HEK293 (cell line): ENCODE measurements at regions not wholly inside any gene's neighbourhood (a gene's known extent, or its start where the extent isn't known, plus 50 kb on each side); places are given as distances from the start of the nearest gene placed in this dataset.

ENCODE experiments used
- CTCF ChIA-PET: fragments of 350-600 bp; formaldehyde crosslinking; extraction: SDS; loops from one replicate; lab custom pipeline; 2021; ENCODE audit warnings: antibody characterized with exemption; lab: Yijun Ruan, JAX
- POLR2A ChIA-PET: fragments of 300-600 bp; formaldehyde crosslinking; extraction: SDS; loops from one replicate; lab custom pipeline; 2020; ENCODE audit warnings: antibody characterized with exemption, inconsistent platforms; lab: Yijun Ruan, JAX
- H3K27ac ChIP-seq: fragments of 200-500 bp; sonication (Bioruptor generic); 2 replicates; pipeline ENCODE4 v1.5.1; 2014; ENCODE audit warnings: low read depth, low read length, control low read depth, inconsistent platforms; ENCODE audit errors: extremely low read depth
- H3K36me3 ChIP-seq, 2 experiments: fragments of 200-500 bp in 1 of 2; sonication (Bioruptor generic) in 1 of 2; 1 replicate in 1 of 2; 2 replicates in 1 of 2; pipeline ENCODE4 v1.5.1; 2014 to 2017; ENCODE audit warnings: inconsistent platforms in 2 of 2, low read length in 2 of 2; ENCODE audit not compliant: control insufficient read depth in 2 of 2, insufficient read depth in 1 of 2
- H3K4me1 ChIP-seq: fragments of 200-500 bp; sonication (Bioruptor generic); 2 replicates; pipeline ENCODE4 v1.5.1; 2014; ENCODE audit warnings: mild to moderate bottlenecking, low read length, inconsistent platforms; ENCODE audit not compliant: control insufficient read depth, insufficient read depth
- H3K4me3 ChIP-seq: 2 replicates; pipeline ENCODE4 v1.5.1; 2011; ENCODE audit warnings: low read depth, mild to moderate bottlenecking, control low read depth, low read length, moderate library complexity
- H3K9me3 ChIP-seq: fragments of 200-500 bp; sonication (Bioruptor generic); 2 replicates; pipeline ENCODE4 v1.5.1; 2014; ENCODE audit warnings: low read depth, low read length, inconsistent platforms; ENCODE audit not compliant: control insufficient read depth, insufficient read depth
- GFI1B ChIP-seq: fragments of 450-650 bp; formaldehyde crosslinking; IDR thresholded peaks from 2 replicates; pipeline ENCODE4 v1.5.1; 2016; ENCODE audit warnings: missing biosample characterization, missing genetic modification characterization
- GLIS1 ChIP-seq: fragments of 450-650 bp; formaldehyde crosslinking; IDR thresholded peaks from 2 replicates; pipeline ENCODE4 v1.5.1; 2016; ENCODE audit warnings: missing biosample characterization, missing genetic modification characterization
- KLF7 ChIP-seq: fragments of 450-650 bp; formaldehyde crosslinking; IDR thresholded peaks from 2 replicates; pipeline ENCODE4 v1.5.1; 2016; ENCODE audit warnings: missing biosample characterization, missing genetic modification characterization, borderline replicate concordance
- SALL2 ChIP-seq: fragments of 450-650 bp; formaldehyde crosslinking; IDR thresholded peaks from 2 replicates; pipeline ENCODE4 v1.5.0; 2017; ENCODE audit warnings: missing biosample characterization, mild to moderate bottlenecking, missing genetic modification characterization, borderline replicate concordance
- SCRT2 ChIP-seq: fragments of 450-650 bp; formaldehyde crosslinking; IDR thresholded peaks from 2 replicates; pipeline ENCODE4 v1.5.1; 2016; ENCODE audit warnings: missing biosample characterization, missing genetic modification characterization
- SP3 ChIP-seq: fragments of 450-650 bp; formaldehyde crosslinking; IDR thresholded peaks from 2 replicates; pipeline ENCODE4 v1.5.1; 2016; ENCODE audit warnings: missing biosample characterization, missing genetic modification characterization
- ZBTB11 ChIP-seq: fragments of 450-650 bp; formaldehyde crosslinking; conservative IDR thresholded peaks from 2 replicates; pipeline ENCODE4 v1.5.1; 2016; ENCODE audit warnings: low read depth, missing biosample characterization, missing genetic modification characterization
- ZBTB20 ChIP-seq: fragments of 450-650 bp; formaldehyde crosslinking; IDR thresholded peaks from 2 replicates; pipeline ENCODE4 v1.5.1; 2016; ENCODE audit warnings: missing biosample characterization, missing genetic modification characterization
- ZBTB7A ChIP-seq: fragments of 450-650 bp; formaldehyde crosslinking; IDR thresholded peaks from 2 replicates; pipeline ENCODE4 v1.5.1; 2016; ENCODE audit warnings: low read depth, missing biosample characterization, missing genetic modification characterization
- ZFP3 ChIP-seq: fragments of 450-650 bp; formaldehyde crosslinking; IDR thresholded peaks from 2 replicates; pipeline ENCODE4 v1.5.1; 2016; ENCODE audit warnings: low read depth, missing biosample characterization, missing genetic modification characterization
- ZFP37 ChIP-seq: fragments of 450-650 bp; formaldehyde crosslinking; IDR thresholded peaks from 2 replicates; pipeline ENCODE4 v1.5.1; 2016; ENCODE audit warnings: missing biosample characterization, missing genetic modification characterization
- ZFP41 ChIP-seq: fragments of 450-650 bp; formaldehyde crosslinking; IDR thresholded peaks from 2 replicates; pipeline ENCODE4 v1.5.1; 2016; ENCODE audit warnings: missing biosample characterization, missing genetic modification characterization, borderline replicate concordance
- ZNF133 ChIP-seq: fragments of 450-650 bp; formaldehyde crosslinking; IDR thresholded peaks from 2 replicates; pipeline ENCODE4 v1.5.1; 2016; ENCODE audit warnings: missing biosample characterization, missing genetic modification characterization
- ZNF138 ChIP-seq: fragments of 450-650 bp; formaldehyde crosslinking; IDR thresholded peaks from 2 replicates; pipeline ENCODE4 v1.5.1; 2016; ENCODE audit warnings: missing biosample characterization, missing genetic modification characterization, borderline replicate concordance
- ZNF175 ChIP-seq: fragments of 450-650 bp; formaldehyde crosslinking; IDR thresholded peaks from 2 replicates; pipeline ENCODE4 v1.5.1; 2016; ENCODE audit warnings: missing biosample characterization, missing genetic modification characterization
- ZNF19 ChIP-seq: fragments of 450-650 bp; formaldehyde crosslinking; IDR thresholded peaks from 2 replicates; pipeline ENCODE4; 2016; ENCODE audit warnings: missing biosample characterization, missing genetic modification characterization, low read depth
- ZNF341 ChIP-seq: fragments of 450-650 bp; formaldehyde crosslinking; IDR thresholded peaks from 2 replicates; pipeline ENCODE4; 2016; ENCODE audit warnings: low read depth, missing biosample characterization, missing genetic modification characterization
- ZNF426 ChIP-seq: fragments of 450-650 bp; formaldehyde crosslinking; IDR thresholded peaks from 2 replicates; pipeline ENCODE4 v1.5.1; 2017; ENCODE audit warnings: missing biosample characterization, missing genetic modification characterization, mild to moderate bottlenecking, inconsistent platforms, moderate library complexity
- ZNF501 ChIP-seq: fragments of 450-650 bp; formaldehyde crosslinking; IDR thresholded peaks from 2 replicates; pipeline ENCODE4 v1.5.1; 2016; ENCODE audit warnings: missing biosample characterization, missing genetic modification characterization
- ZNF514 ChIP-seq: fragments of 450-650 bp; formaldehyde crosslinking; IDR thresholded peaks from 2 replicates; pipeline ENCODE4 v1.5.1; 2016; ENCODE audit warnings: missing biosample characterization, missing genetic modification characterization
- ZNF548 ChIP-seq: fragments of 450-650 bp; formaldehyde crosslinking; IDR thresholded peaks from 2 replicates; pipeline ENCODE4 v1.5.1; 2016; ENCODE audit warnings: missing biosample characterization, missing genetic modification characterization
- ZNF585B ChIP-seq: fragments of 450-650 bp; formaldehyde crosslinking; IDR thresholded peaks from 2 replicates; pipeline ENCODE4 v1.5.1; 2016; ENCODE audit warnings: missing biosample characterization, missing genetic modification characterization
- ZNF626 ChIP-seq: fragments of 450-650 bp; sonication (Bioruptor Pico); formaldehyde crosslinking; IDR thresholded peaks from 2 replicates; pipeline ENCODE4 v1.5.1; 2018; ENCODE audit warnings: missing biosample characterization, missing genetic modification characterization, inconsistent platforms
- ZNF664 ChIP-seq: fragments of 450-650 bp; formaldehyde crosslinking; IDR thresholded peaks from 2 replicates; pipeline ENCODE4 v1.5.1; 2016; ENCODE audit warnings: missing biosample characterization, missing genetic modification characterization
- ZNF670 ChIP-seq: fragments of 450-650 bp; formaldehyde crosslinking; IDR thresholded peaks from 2 replicates; pipeline ENCODE4 v1.5.1; 2016; ENCODE audit warnings: missing biosample characterization, missing genetic modification characterization, low read depth
- ZNF747 ChIP-seq: fragments of 450-650 bp; formaldehyde crosslinking; IDR thresholded peaks from 2 replicates; pipeline ENCODE4 v1.5.1; 2016; ENCODE audit warnings: missing biosample characterization, missing genetic modification characterization
- ZNF843 ChIP-seq: fragments of 450-650 bp; formaldehyde crosslinking; IDR thresholded peaks from 2 replicates; pipeline ENCODE4 v1.5.1; 2016; ENCODE audit warnings: missing biosample characterization, missing genetic modification characterization
- ZSCAN4 ChIP-seq: fragments of 450-650 bp; formaldehyde crosslinking; IDR thresholded peaks from 2 replicates; pipeline ENCODE4 v1.5.1; 2017; ENCODE audit warnings: missing biosample characterization, missing genetic modification characterization
- ZXDB ChIP-seq: fragments of 450-650 bp; formaldehyde crosslinking; IDR thresholded peaks from 2 replicates; pipeline ENCODE4 v1.5.1; 2016; ENCODE audit warnings: missing biosample characterization, missing genetic modification characterization
- TF ChIP-seq, protein P1 (sequence below): fragments of 450-650 bp; formaldehyde crosslinking; IDR thresholded peaks from 2 replicates; pipeline ENCODE4 v1.5.1; 2016; ENCODE audit warnings: missing biosample characterization, missing genetic modification characterization
- TF ChIP-seq, protein P2 (sequence below): fragments of 450-650 bp; formaldehyde crosslinking; IDR thresholded peaks from 2 replicates; pipeline ENCODE4 v1.5.1; 2016; ENCODE audit warnings: missing biosample characterization, missing genetic modification characterization, borderline replicate concordance

DNA sequence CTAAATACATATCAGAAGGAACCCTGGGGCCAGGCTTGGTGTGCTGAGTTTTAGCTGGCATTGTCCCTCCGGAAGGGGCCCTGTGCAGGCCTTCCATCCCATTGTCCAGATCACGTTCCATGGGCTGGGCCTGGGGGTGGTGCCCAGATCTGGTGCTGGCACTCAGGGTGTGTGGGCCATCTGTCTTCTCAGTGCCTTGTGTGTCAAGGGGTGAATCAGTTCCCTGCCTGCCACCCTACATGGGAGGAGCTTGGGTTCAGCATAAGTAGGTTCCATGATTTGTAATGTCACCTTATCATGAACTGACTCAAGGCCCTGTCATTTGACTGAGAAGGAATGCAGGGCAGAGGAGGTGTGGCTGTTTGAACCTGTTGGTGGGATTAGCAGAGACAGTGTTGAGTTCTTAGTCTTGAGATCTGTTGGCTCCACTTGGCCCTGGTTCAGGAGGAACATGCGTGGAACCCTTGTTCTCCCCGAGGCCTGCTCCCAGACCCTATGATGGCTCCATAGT lies 176.8 kb downstream of the MACROH2A1 start:
- H3K27ac ChIP-seq = no peak overlapping the region
- H3K4me1 ChIP-seq = no peaks in the 10 kb centered on the region
- ChIA-PET POLR2A (no interaction called here), CTCF (interaction anchor here (0.7 kb wide), 1 partner anchor 21 kb away, joined by 3 read pairs; no protein-coding TSS in a partner anchor)
- H3K36me3 ChIP-seq = no peaks in the 10 kb centered on the region
- TF ChIP-seq, protein P1, sequence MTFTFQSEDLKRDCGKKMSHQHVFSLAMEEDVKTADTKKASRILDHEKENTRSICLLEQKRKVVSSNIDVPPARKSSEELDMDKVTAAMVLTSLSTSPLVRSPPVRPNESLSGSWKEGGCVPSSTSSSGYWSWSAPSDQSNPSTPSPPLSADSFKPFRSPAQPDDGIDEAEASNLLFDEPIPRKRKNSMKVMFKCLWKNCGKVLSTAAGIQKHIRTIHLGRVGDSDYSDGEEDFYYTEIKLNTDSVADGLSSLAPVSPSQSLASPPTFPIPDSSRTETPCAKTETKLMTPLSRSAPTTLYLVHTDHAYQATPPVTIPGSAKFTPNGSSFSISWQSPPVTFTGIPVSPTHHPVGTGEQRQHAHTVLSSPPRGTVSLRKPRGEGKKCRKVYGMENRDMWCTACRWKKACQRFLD (tag by site-specific recombination) = no peak
- TF ChIP-seq ZNF585B (tag by site-specific recombination) (no peak), ZNF843 (tag by site-specific recombination) (no peak), ZNF426 (tag by site-specific recombination) (no peak), ZXDB (tag by site-specific recombination) (no peak), ZNF133 (tag by site-specific recombination) (no peak), KLF7 (tag by site-specific recombination) (no peak), ZNF514 (tag by site-specific recombination) (no peak), ZFP3 (tag by site-specific recombination) (no peak), ZNF138 (tag by site-specific recombination) (no peak), SALL2 (tag by site-specific recombination) (no peak), ZNF19 (no peak), ZFP41 (tag by site-specific recombination) (no peak), ZBTB7A (tag by site-specific recombination) (no peak), SP3 (tag by site-specific recombination) (no peak), ZSCAN4 (tag by site-specific recombination) (no peak), ZBTB20 (tag by site-specific recombination) (no peak), GLIS1 (tag by site-specific recombination) (no peak), ZNF175 (no peak), ZNF670 (no peak)
- no peak overlapping the region for H3K4me3 ChIP-seq
- H3K9me3 ChIP-seq = no peaks in the 10 kb centered on the region

- Histone ChIP-seq H3K27ac (no peak overlapping the region), H3K9me3 (no peaks in the 10 kb centered on the region), H3K36me3 (no peaks in the 10 kb centered on the region), H3K4me3 (no peak overlapping the region), H3K4me1 (no peaks in the 10 kb centered on the region)
- ChIA-PET CTCF (interaction anchor here (0.7 kb wide), 1 partner anchor 20 kb away, joined by 3 read pairs; no protein-coding TSS in a partner anchor), POLR2A (no interaction called here)
- TF ChIP-seq ZNF843 (tag by site-specific recombination) = no peak
- no peak for TF ChIP-seq ZNF548 (tag by site-specific recombination)
- no peak for TF ChIP-seq ZBTB11 (tag by site-specific recombination)
- TF ChIP-seq, protein P2, sequence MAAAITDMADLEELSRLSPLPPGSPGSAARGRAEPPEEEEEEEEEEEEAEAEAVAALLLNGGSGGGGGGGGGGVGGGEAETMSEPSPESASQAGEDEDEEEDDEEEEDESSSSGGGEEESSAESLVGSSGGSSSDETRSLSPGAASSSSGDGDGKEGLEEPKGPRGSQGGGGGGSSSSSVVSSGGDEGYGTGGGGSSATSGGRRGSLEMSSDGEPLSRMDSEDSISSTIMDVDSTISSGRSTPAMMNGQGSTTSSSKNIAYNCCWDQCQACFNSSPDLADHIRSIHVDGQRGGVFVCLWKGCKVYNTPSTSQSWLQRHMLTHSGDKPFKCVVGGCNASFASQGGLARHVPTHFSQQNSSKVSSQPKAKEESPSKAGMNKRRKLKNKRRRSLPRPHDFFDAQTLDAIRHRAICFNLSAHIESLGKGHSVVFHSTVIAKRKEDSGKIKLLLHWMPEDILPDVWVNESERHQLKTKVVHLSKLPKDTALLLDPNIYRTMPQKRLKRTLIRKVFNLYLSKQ (tag by site-specific recombination) = no peak
- TF ChIP-seq SCRT2 = no peak
- TF ChIP-seq ZNF341 (tag by site-specific recombination) = no peak
- TF ChIP-seq ZNF664 (tag by site-specific recombination) = no peak
- no peak for TF ChIP-seq ZNF747 (tag by site-specific recombination)
- TF ChIP-seq ZFP41 (tag by site-specific recombination) = no peak
- no peak for TF ChIP-seq ZNF501 (tag by site-specific recombination)
- no peak for TF ChIP-seq GFI1B (tag by site-specific recombination)
- no peak for TF ChIP-seq ZFP37 (tag by site-specific recombination)
- no peak for TF ChIP-seq ZNF626 (tag by site-specific recombination)
Measured at GRCh38 chr5:135221696-135222095, 177.3 kb downstream of the MACROH2A1 start.
